Mucosa of descending colon (tissue), 3 donors: ENCODE measurements at regions not wholly inside any gene's neighbourhood (a gene's known extent, or its start where the extent isn't known, plus 50 kb on each side); places are given as distances from the start of the nearest gene placed in this dataset.

Experiments
- ATAC-seq: fragments of 200-7000 bp; cut with Tn5 transposase; one replicate; pipeline ENCODE4 v1.9.1; 2020; ENCODE audit warnings: mild to moderate bottlenecking, moderate library complexity
- DNase-seq, 3 donors: peaks; one replicate each; pipeline ENCODE4 v3.0.0-alpha.2; 2020
- H3K36me3 ChIP-seq: fragments of 200-600 bp; one replicate; pipeline ENCODE4 v1.8.0; 2021; ENCODE audit warnings: low read depth, mild to moderate bottlenecking
- H3K4me1 ChIP-seq: fragments of 200-600 bp; one replicate; pipeline ENCODE4 v1.8.0; 2021; ENCODE audit warnings: low read depth, mild to moderate bottlenecking
- H3K4me3 ChIP-seq: fragments of 200-600 bp; one replicate; pipeline ENCODE4 v1.8.0; 2021; ENCODE audit warnings: mild to moderate bottlenecking
- H3K9me3 ChIP-seq: fragments of 200-600 bp; one replicate; pipeline ENCODE4 v1.8.0; 2021; ENCODE audit warnings: mild to moderate bottlenecking
- intact Hi-C, 2 donors: fragments of 100-400 bp; cut with DNase I in 1 of 2; cut with micrococcal nuclease in 1 of 2; formaldehyde crosslinking; loops; one replicate each; pipeline versions ENCODE4 v1.11.0 to v1.11.1; 2022; cut with DNase I, micrococcal nuclease
- TF ChIP-seq, protein P1 (sequence below): fragments of 200-600 bp; IDR thresholded peaks from one replicate; pipeline ENCODE4 v1.8.0; 2022; ENCODE audit warnings: antibody characterized with exemption, mild to moderate bottlenecking
- donor health status: DM: no; HTN: no; CAD: no; lungs with moderate emphysema.
- donor health status: DM: no; HTN: no; CAD: no.
- donor health status: DM: no; HTN: yes; CAD: no.

DNA sequence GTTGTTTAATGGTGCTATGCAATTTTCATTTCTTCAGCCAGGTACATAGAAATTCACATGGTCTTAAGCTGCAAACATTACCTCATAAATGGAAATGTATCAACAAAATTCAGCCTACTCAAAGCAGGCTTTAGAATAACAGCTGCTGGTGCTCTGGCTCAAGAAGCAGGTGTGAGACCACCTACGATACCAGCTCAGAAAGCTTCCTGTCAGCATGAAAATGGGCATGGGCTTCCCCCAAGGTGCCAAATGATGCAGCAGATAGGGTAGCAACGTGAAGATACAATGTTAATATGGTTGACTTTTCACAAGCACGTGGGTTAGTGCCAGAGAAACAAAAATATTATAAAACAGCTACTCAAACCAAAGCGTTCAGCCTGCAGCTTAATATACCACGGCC, 343.4 kb upstream of the PRICKLE1 start:
- DNase-seq (no peak), ATAC-seq (no peak)
- H3K36me3 ChIP-seq: no peaks in the 10 kb centered on the region
- no peak overlapping the region for H3K4me3 ChIP-seq
- H3K9me3 ChIP-seq: peaks cover 18% of the 10 kb centered on the region
- H3K4me1 ChIP-seq: no peaks in the 10 kb centered on the region
- intact Hi-C loops: no loop called here
- TF ChIP-seq, protein P1, sequence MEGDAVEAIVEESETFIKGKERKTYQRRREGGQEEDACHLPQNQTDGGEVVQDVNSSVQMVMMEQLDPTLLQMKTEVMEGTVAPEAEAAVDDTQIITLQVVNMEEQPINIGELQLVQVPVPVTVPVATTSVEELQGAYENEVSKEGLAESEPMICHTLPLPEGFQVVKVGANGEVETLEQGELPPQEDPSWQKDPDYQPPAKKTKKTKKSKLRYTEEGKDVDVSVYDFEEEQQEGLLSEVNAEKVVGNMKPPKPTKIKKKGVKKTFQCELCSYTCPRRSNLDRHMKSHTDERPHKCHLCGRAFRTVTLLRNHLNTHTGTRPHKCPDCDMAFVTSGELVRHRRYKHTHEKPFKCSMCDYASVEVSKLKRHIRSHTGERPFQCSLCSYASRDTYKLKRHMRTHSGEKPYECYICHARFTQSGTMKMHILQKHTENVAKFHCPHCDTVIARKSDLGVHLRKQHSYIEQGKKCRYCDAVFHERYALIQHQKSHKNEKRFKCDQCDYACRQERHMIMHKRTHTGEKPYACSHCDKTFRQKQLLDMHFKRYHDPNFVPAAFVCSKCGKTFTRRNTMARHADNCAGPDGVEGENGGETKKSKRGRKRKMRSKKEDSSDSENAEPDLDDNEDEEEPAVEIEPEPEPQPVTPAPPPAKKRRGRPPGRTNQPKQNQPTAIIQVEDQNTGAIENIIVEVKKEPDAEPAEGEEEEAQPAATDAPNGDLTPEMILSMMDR: no peak

DNA sequence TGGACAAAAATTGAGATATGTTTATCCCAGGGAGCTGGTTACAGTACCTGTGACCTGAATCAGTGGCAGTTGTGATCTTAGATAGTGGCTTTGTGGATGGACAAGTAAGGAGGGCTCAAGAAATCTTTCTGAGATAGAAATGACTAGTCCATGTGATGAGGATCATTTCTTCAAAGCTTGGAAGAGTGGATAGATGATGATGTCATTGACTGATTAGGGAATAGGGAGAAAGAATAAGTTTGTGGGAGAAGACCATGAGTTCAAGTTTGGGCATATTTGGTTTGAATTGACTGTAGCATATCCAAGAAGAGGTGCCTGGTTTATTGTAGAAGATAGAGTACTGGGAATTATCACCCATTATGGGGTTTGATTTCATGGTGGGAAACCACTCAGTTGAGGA, 336.7 kb upstream of the PRICKLE1 start:
- intact Hi-C loops: no loop called here
- TF ChIP-seq, protein P1: no peak
- H3K36me3 ChIP-seq: no peaks in the 10 kb centered on the region
- no peaks in the 10 kb centered on the region for H3K4me1 ChIP-seq
- DNase-seq (no peak), ATAC-seq (no peak)
- peaks cover 14% of the 10 kb centered on the region for H3K9me3 ChIP-seq
- no peak overlapping the region for H3K4me3 ChIP-seq

DNA sequence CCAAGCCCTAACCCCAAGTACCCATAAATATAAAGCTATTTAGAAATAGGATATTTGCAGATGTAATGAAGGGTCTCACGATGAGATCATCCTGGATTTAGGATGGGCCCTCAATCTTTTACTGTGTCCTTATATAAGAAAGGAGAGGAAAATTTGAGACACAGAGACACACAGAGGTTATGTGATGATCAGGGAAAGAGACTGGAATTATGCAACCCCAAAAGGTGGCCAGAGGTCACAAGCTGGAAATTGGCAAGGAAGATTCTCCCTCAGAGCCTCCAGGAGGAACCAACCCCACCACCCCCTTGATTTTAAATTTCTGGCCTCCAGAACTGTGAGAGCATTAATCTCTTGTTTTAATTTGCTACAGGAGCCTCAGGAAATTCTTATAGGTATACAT, 334.9 kb upstream of the PRICKLE1 start:
- ATAC-seq: no peak
- peaks cover 11% of the 10 kb centered on the region for H3K9me3 ChIP-seq
- no peaks in the 10 kb centered on the region for H3K36me3 ChIP-seq
- no peak overlapping the region for H3K4me3 ChIP-seq
- intact Hi-C loops: no loop called here
- TF ChIP-seq, protein P1: no peak
- DNase-seq: no peak
- H3K4me1 ChIP-seq: no peaks in the 10 kb centered on the region

DNA sequence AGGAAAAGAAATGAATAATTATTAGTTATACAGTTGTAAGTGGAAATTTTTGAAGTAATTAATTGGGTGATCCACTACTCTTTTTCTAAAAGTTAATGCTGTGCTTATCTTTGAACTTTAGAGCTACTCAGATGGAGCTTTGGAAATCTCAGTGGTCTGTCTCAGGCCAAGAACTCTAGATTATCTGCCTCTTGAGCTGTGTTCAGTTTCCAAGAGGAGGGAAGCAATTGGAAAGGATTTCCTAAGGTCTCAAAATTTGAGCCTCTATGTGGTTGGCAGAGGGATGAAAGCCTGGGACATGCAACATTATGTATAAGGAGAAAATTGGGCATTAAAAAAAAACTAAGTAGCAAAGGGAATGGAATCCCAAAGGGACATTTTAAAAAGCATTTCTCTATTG, 334.0 kb upstream of the PRICKLE1 start:
- Histone ChIP-seq H3K4me1 (no peaks in the 10 kb centered on the region), H3K4me3 (no peak overlapping the region), H3K9me3 (peaks cover 11% of the 10 kb centered on the region), H3K36me3 (no peaks in the 10 kb centered on the region)
- intact Hi-C loops: no loop called here
- TF ChIP-seq, protein P1: no peak
- DNase-seq (no peak), ATAC-seq (no peak)

- intact Hi-C loops: no loop called here
- Histone ChIP-seq H3K4me1 (no peaks in the 10 kb centered on the region), H3K4me3 (no peak overlapping the region), H3K36me3 (no peaks in the 10 kb centered on the region), H3K9me3 (peaks cover 11% of the 10 kb centered on the region)
- DNase-seq: no peak
- TF ChIP-seq, protein P1: no peak
- ATAC-seq: no peak
Observed at GRCh38 chr12:42923156-42923555, 333.6 kb upstream of the PRICKLE1 start.

DNA sequence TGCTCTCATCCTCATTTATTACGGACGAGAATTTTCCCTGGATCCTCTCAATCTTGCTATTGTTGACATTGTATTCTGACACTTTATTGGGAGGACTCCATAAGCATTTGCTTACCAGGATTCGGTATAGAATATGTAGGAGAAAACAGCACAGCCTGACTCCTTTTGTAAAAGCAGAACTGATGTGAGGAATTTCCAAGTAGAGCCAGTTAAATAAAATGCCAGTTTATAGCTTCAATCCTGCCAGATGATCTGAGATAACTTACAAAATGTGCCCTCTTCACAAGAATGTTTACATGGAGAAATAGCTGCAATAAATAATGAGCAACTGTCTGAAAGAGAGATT, 332.9 kb upstream of the PRICKLE1 start:
- DNase-seq (no peak), ATAC-seq (no peak)
- TF ChIP-seq, protein P1: no peak
- no peaks in the 10 kb centered on the region for H3K4me1 ChIP-seq
- H3K36me3 ChIP-seq: no peaks in the 10 kb centered on the region
- intact Hi-C loops: no loop called here
- no peak overlapping the region for H3K4me3 ChIP-seq
- peaks cover 11% of the 10 kb centered on the region for H3K9me3 ChIP-seq
